IMR-90 (cell line): ENCODE measurements at regions not wholly inside any gene's neighbourhood (a gene's known extent, or its start where the extent isn't known, plus 50 kb on each side); places are given as distances from the start of the nearest gene placed in this dataset.
A peak's percentile ranks its signal among the peaks of the same experiment; 100 is the strongest.

Experiments
- ATAC-seq: fragments of 200-7000 bp; cut with Tn5 transposase; 2 replicates; pipeline ENCODE4 v1.9.1; 2020; ENCODE audit warnings: low read depth, mild to moderate bottlenecking, moderate library complexity
- BruUV-seq: library from RNA; stranded (reverse); fragments of 400-500 nt; replicated peaks from 2 replicates; lab custom pipeline; 2021; lab: Mats Ljungman, UMichigan
- CTCF ChIA-PET: fragments of 300-600 bp; formaldehyde crosslinking; extraction: SDS; loops from one replicate; lab custom pipeline; 2021; ENCODE audit warnings: antibody characterized with exemption; lab: Yijun Ruan, JAX
- POLR2A ChIA-PET: fragments of 300-600 bp; sonication (Branson Sonifier 250); formaldehyde crosslinking; loops from one replicate; lab custom pipeline; 2022; ENCODE audit warnings: antibody characterized with exemption; ENCODE audit not compliant: unreplicated experiment; lab: Charles Lee
- DNase-seq: peaks from one replicate; pipeline ENCODE4 v3.0.0; 2013
- H2AFZ ChIP-seq: replicated peaks from 2 replicates; pipeline ENCODE3; 2013; ENCODE audit warnings: low read length, mild to moderate bottlenecking; ENCODE audit not compliant: poor library complexity
- H2AK5ac ChIP-seq: 2 replicates; pipeline ENCODE4 v1.6.1; 2013; ENCODE audit warnings: low read depth, low read length, inconsistent platforms
- H2AK9ac ChIP-seq: replicated peaks from 2 replicates; pipeline ENCODE3; 2013; ENCODE audit warnings: mild to moderate bottlenecking, low read depth, low read length, moderate library complexity; ENCODE audit not compliant: poor library complexity
- H2BK120ac ChIP-seq: 2 replicates; pipeline ENCODE4 v1.6.1; 2013; ENCODE audit warnings: low read depth, low read length, inconsistent platforms
- H2BK15ac ChIP-seq: 3 replicates; pipeline ENCODE4 v1.6.1; 2013; ENCODE audit warnings: low read depth, low read length, inconsistent platforms
- H2BK20ac ChIP-seq: 2 replicates; pipeline ENCODE4 v1.6.1; 2013; ENCODE audit warnings: low read depth, mild to moderate bottlenecking, inconsistent platforms, low read length, moderate library complexity
- H2BK5ac ChIP-seq: 2 replicates; pipeline ENCODE4 v1.6.1; 2013; ENCODE audit warnings: mild to moderate bottlenecking, low read depth, low read length, inconsistent platforms; ENCODE audit not compliant: poor library complexity, severe bottlenecking
- H3K14ac ChIP-seq: replicated peaks from 2 replicates; pipeline ENCODE4 v1.6.1; 2013; ENCODE audit warnings: low read depth, low read length, inconsistent platforms
- H3K18ac ChIP-seq: 2 replicates; pipeline ENCODE4 v1.6.1; 2013; ENCODE audit warnings: low read depth, low read length, control low read depth
- H3K23ac ChIP-seq: 2 replicates; pipeline ENCODE4 v1.6.1; 2013; ENCODE audit warnings: low read depth, low read length, inconsistent platforms
- H3K27ac ChIP-seq: 2 replicates; pipeline ENCODE4 v1.5.1; 2013; ENCODE audit warnings: mild to moderate bottlenecking, control low read depth, low read length; ENCODE audit not compliant: insufficient read depth
- H3K27me3 ChIP-seq: 2 replicates; pipeline ENCODE4 v1.6.1; 2013; ENCODE audit warnings: low read length; ENCODE audit not compliant: control insufficient read depth, insufficient read depth
- H3K36me3 ChIP-seq: 2 replicates; pipeline ENCODE4 v1.6.1; 2013; ENCODE audit warnings: low read length, mixed read lengths; ENCODE audit not compliant: control insufficient read depth, insufficient read depth
- H3K4ac ChIP-seq: 2 replicates; pipeline ENCODE4 v1.6.1; 2013; ENCODE audit warnings: low read depth, low read length, inconsistent platforms
- H3K4me1 ChIP-seq: 2 replicates; pipeline ENCODE4 v1.6.1; 2013; ENCODE audit warnings: low read length, mixed read lengths; ENCODE audit not compliant: control insufficient read depth, insufficient read depth
- H3K4me2 ChIP-seq: 2 replicates; pipeline ENCODE4 v1.6.1; 2013; ENCODE audit warnings: low read depth, mild to moderate bottlenecking, control low read depth, low read length, moderate library complexity
- H3K4me3 ChIP-seq: 2 replicates; pipeline ENCODE4 v1.5.1; 2013; ENCODE audit warnings: low read depth, mild to moderate bottlenecking, control low read depth, low read length, moderate library complexity; ENCODE audit not compliant: insufficient read depth
- H3K56ac ChIP-seq: 2 replicates; pipeline ENCODE4 v1.6.1; 2013; ENCODE audit warnings: low read length, inconsistent platforms; ENCODE audit not compliant: insufficient read depth; ENCODE audit errors: extremely low read depth
- H3K79me1 ChIP-seq, 2 experiments: 2 replicates each; pipeline ENCODE4 v1.6.1; 2013; ENCODE audit warnings: low read length in 2 of 2, inconsistent platforms in 1 of 2, low read depth in 1 of 2
- H3K9ac ChIP-seq: 2 replicates; pipeline ENCODE4 v1.6.1; 2013; ENCODE audit warnings: low read depth, low read length, control low read depth
- H3K9me1 ChIP-seq: 2 replicates; pipeline ENCODE4 v1.6.1; 2013; ENCODE audit warnings: low read length, inconsistent platforms; ENCODE audit not compliant: insufficient read depth
- H3K9me3 ChIP-seq: 2 replicates; pipeline ENCODE4 v1.6.1; 2013; ENCODE audit warnings: low read length; ENCODE audit not compliant: control insufficient read depth, insufficient read depth
- H4K20me1 ChIP-seq: 2 replicates; pipeline ENCODE4 v1.6.1; 2013; ENCODE audit warnings: low read length, inconsistent platforms; ENCODE audit not compliant: insufficient read depth
- H4K5ac ChIP-seq: 2 replicates; pipeline ENCODE4 v1.6.1; 2013; ENCODE audit warnings: mild to moderate bottlenecking, low read depth, low read length, control low read depth
- H4K8ac ChIP-seq, 2 experiments: 2 replicates each; pipeline ENCODE4 v1.6.1; 2013; ENCODE audit warnings: low read depth in 2 of 2, low read length in 2 of 2, control low read depth in 1 of 2, inconsistent platforms in 1 of 2
- H4K91ac ChIP-seq: 2 replicates; pipeline ENCODE4 v1.6.1; 2013; ENCODE audit warnings: low read depth, low read length, inconsistent platforms; ENCODE audit not compliant: insufficient read depth
- CTCF ChIP-seq: conservative IDR thresholded peaks from 2 replicates; pipeline ENCODE4 v1.5.1; 2012; ENCODE audit warnings: mild to moderate bottlenecking, low read depth, low read length, improper control_type of control experiment
- SMC3 ChIP-seq: fragments of 150-350 bp; IDR thresholded peaks from 2 replicates; pipeline ENCODE4 v1.6.1; 2016; ENCODE audit warnings: low read depth, mild to moderate bottlenecking, antibody characterized with exemption, low read length, moderate library complexity
- dilution Hi-C: fragments of 300-500 bp; cut with HindIII; formaldehyde crosslinking; loops from one replicate; pipeline ENCODE4 v1.14.3; 2018; ENCODE audit warnings: low sequenced_read_pairs; ENCODE audit not compliant: unreplicated experiment
- in situ Hi-C: fragments of 300-500 bp; cut with MboI; formaldehyde crosslinking; loops from 3 replicates; pipeline ENCODE4 v1.14.3; 2019; ENCODE audit warnings: low sequenced_read_pairs, inconsistent platforms, mixed read lengths
- intact Hi-C: fragments of 100-400 bp; cut with micrococcal nuclease; formaldehyde crosslinking; loops from 2 replicates; pipeline ENCODE4 v1.10.0; 2022

GRCh38 chr21:35398346-35398982 lies 349.4 kb upstream of the RUNX1 start:
- Histone ChIP-seq H2BK120ac (peak overlapping the region; percentile 73; the same call in 1 of the 2 replicates), H4K8ac (peak overlapping the region in 1 of 2 experiments; percentile 66; a peak in 3 of 4 replicates), H2BK5ac (peak overlapping the region; percentile 64), H3K4me2 (peak overlapping the region; percentile 81), H3K4ac (peak overlapping the region; percentile 63; the same call in 1 of the 2 replicates), H3K27me3 (no peaks in the 10 kb centered on the region), H3K9ac (no peak overlapping the region), H2BK15ac (peak overlapping the region; percentile 35; the same call in 2 of the 3 replicates), H4K5ac (peak overlapping the region; percentile 84; the same call in 1 of the 2 replicates), H3K18ac (peak overlapping the region; percentile 94; the same call in 1 of the 2 replicates), H3K4me1 (peaks cover 8% of the 10 kb centered on the region), H3K4me3 (no peak overlapping the region), H3K27ac (no peak overlapping the region), H3K23ac (peak overlapping the region; percentile 74; the same call in 1 of the 2 replicates), H4K91ac (peak overlapping the region; percentile 63; the same call in 1 of the 2 replicates), H3K79me1 (no peaks in the 10 kb centered on the region), H3K14ac (peak overlapping the region; percentile 85), H3K9me1 (peaks cover 5% of the 10 kb centered on the region; the same call in 1 of the 2 replicates), H2BK20ac (peak overlapping the region; percentile 72), H2AK9ac (no peak overlapping the region), H3K56ac (no peak overlapping the region), H4K20me1 (no peaks in the 10 kb centered on the region), H2AFZ (peak overlapping the region; percentile 55), H3K36me3 (no peaks in the 10 kb centered on the region), H3K9me3 (no peaks in the 10 kb centered on the region), H2AK5ac (peak overlapping the region; percentile 10; the same call in 1 of the 2 replicates)
- peak; percentile 65 for ATAC-seq
- in situ Hi-C loops: no loop called here
- ChIA-PET CTCF (no interaction called here), POLR2A (no interaction called here)
- dilution Hi-C loops: no loop called here
- no TSS peak for BruUV-seq
- peak; percentile 15 for DNase-seq
- TF ChIP-seq CTCF: no peak
- TF ChIP-seq SMC3: 0 out of 2 replicates have a peak, but pooled peaks have one; percentile 2
- intact Hi-C loops: loop anchor here (5.0 kb wide), 1 partner anchor 141 kb away; no protein-coding TSS in a partner anchor
